SU-DHL-6 (cell line): ENCODE measurements at regions not wholly inside any gene's neighbourhood (a gene's known extent, or its start where the extent isn't known, plus 50 kb on each side); places are given as distances from the start of the nearest gene placed in this dataset.

ENCODE experiments used
- CTCF ChIP-seq: fragments of 200-600 bp; sonication (generic); IDR thresholded peaks from one replicate; pipeline ENCODE4 v1.5.1; 2017; ENCODE audit warnings: antibody characterized with exemption, mild to moderate bottlenecking, low read length, moderate library complexity; ENCODE audit not compliant: insufficient read depth, poor library complexity, severe bottlenecking
- EZH2phosphoT487 ChIP-seq: fragments of 200-600 bp; sonication (generic), shearing (Covaris generic); conservative IDR thresholded peaks from 2 replicates; pipeline ENCODE4 v1.6.1; 2018; ENCODE audit warnings: mild to moderate bottlenecking, antibody characterized with exemption, low read length, moderate library complexity, mixed read lengths

- TF ChIP-seq CTCF, result no peak
- no peak for TF ChIP-seq EZH2phosphoT487
These were observed 1015.8 kb upstream of the SEL1L start for GRCh38 chr14:82549306-82549990.
